Coronary artery (tissue), 2 donors: ENCODE measurements at regions not wholly inside any gene's neighbourhood (a gene's known extent, or its start where the extent isn't known, plus 50 kb on each side); places are given as distances from the start of the nearest gene placed in this dataset.

Experiments used
- DNase-seq: peaks from one replicate; pipeline ENCODE4 v3.0.0-alpha.2; 2017; ENCODE audit warnings: low spot score
- H3K27ac ChIP-seq, 2 donors: fragments of 200-600 bp; sonication (generic); one replicate each; pipeline ENCODE4 v1.5.1; 2016 to 2019
- H3K4me3 ChIP-seq: fragments of 200-600 bp; sonication (generic); 2 replicates; pipeline ENCODE4 v1.5.1; 2016; ENCODE audit warnings: mild to moderate bottlenecking, moderate library complexity
- CTCF ChIP-seq: fragments of 200-600 bp; sonication (generic); IDR thresholded peaks from one replicate; pipeline ENCODE4 v1.5.1; 2019; ENCODE audit warnings: antibody characterized with exemption

- Histone ChIP-seq H3K27ac (no peak overlapping the region), H3K4me3 (no peak overlapping the region)
- TF ChIP-seq CTCF: no peak
- no peak for DNase-seq
Measured at GRCh38 chr16:58912571-58912970, 178.5 kb upstream of the GOT2 start.

- H3K4me3 ChIP-seq: no peak overlapping the region
- no peak for DNase-seq
- TF ChIP-seq CTCF: no peak
- H3K27ac ChIP-seq: no peak overlapping the region
Measured at GRCh38 chr16:58906981-58907715, 173.0 kb upstream of the GOT2 start.

GRCh38 chr16:58904291-58904690 is 170.2 kb upstream of the GOT2 start:
- H3K27ac ChIP-seq: no peak overlapping the region
- TF ChIP-seq CTCF: no peak
- no peak overlapping the region for H3K4me3 ChIP-seq
- DNase-seq: no peak

- no peak for DNase-seq
- H3K4me3 ChIP-seq: no peak overlapping the region
- TF ChIP-seq CTCF: no peak
- H3K27ac ChIP-seq: no peak overlapping the region
Measured at GRCh38 chr16:58889516-58889915, 155.4 kb upstream of the GOT2 start.

- no peak for DNase-seq
- H3K27ac ChIP-seq: no peak overlapping the region
- no peak overlapping the region for H3K4me3 ChIP-seq
- no peak for TF ChIP-seq CTCF
Measured at GRCh38 chr16:58885528-58886170, 151.5 kb upstream of the GOT2 start.

GRCh38 chr16:58884141-58884540 is 150.0 kb upstream of the GOT2 start:
- no peak overlapping the region for H3K27ac ChIP-seq
- no peak overlapping the region for H3K4me3 ChIP-seq
- no peak for TF ChIP-seq CTCF
- DNase-seq: no peak

GRCh38 chr16:58883131-58883530 is 149.0 kb upstream of the GOT2 start:
- no peak overlapping the region for H3K4me3 ChIP-seq
- TF ChIP-seq CTCF: no peak
- no peak for DNase-seq
- H3K27ac ChIP-seq: no peak overlapping the region
